Vagina (tissue), 2 donors: ENCODE measurements at regions not wholly inside any gene's neighbourhood (a gene's known extent, or its start where the extent isn't known, plus 50 kb on each side); places are given as distances from the start of the nearest gene placed in this dataset.

Source experiments
- CTCF ChIP-seq, 3 experiments: fragments of 450-650 bp in 2 of 3; fragments of 200-600 bp in 1 of 3; sonication (generic) in 1 of 3; IDR thresholded peaks; one replicate each; pipeline ENCODE4 v1.5.1; 2017 to 2019; ENCODE audit warnings: antibody characterized with exemption in 3 of 3, mild to moderate bottlenecking in 2 of 3, moderate library complexity in 2 of 3
- POLR2A ChIP-seq, 2 donors: fragments of 450-650 bp; IDR thresholded peaks; one replicate each; pipeline ENCODE4 v1.6.1; 2017; ENCODE audit warnings: antibody characterized with exemption in 2 of 2, mild to moderate bottlenecking in 2 of 2, moderate library complexity in 2 of 2
- POLR2AphosphoS5 ChIP-seq, 2 donors: sonication (generic); formaldehyde crosslinking; IDR thresholded peaks; one replicate each; pipeline ENCODE4 v1.9.0; 2017; ENCODE audit warnings: antibody characterized with exemption in 2 of 2, mild to moderate bottlenecking in 2 of 2, low read depth in 1 of 2; ENCODE audit not compliant: insufficient read depth in 1 of 2

DNA sequence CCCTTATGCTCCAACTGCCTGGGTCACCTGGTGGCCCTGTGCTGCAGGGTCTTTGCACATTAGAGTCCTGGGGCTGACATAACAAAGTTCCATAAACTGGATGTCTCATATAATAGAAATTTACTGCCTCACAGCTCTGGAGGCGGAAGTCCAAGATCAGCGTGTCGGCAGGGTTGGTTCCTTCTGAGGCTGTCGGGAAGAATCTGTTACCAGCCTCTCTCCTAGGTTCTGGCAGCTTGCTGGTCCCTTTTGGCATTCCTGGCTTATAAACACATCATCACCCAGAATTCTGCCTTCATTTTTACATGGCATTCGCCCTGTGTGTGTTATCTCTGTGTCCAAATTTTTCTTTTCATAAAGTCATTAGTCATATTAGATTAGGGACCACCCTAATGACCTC lies 170.5 kb downstream of the NDUFA10 start:
- no peak for TF ChIP-seq CTCF (IDR thresholded peaks at IDR 0.05)
- no peak for TF ChIP-seq POLR2A (IDR thresholded peaks at IDR 0.05)
- TF ChIP-seq POLR2AphosphoS5 (IDR thresholded peaks at IDR 0.05; ENCODE audit: insufficient read depth in 1 of 2, low read depth in 1 of 2), result no peak
